GM19455 (cell line): ENCODE measurements at regions not wholly inside any gene's neighbourhood (a gene's known extent, or its start where the extent isn't known, plus 50 kb on each side); places are given as distances from the start of the nearest gene placed in this dataset.
"Not testable (repeated sequence)": the region's sequence is repeated elsewhere in the genome, so short reads cannot be mapped to it uniquely, and the experiment has no call there.

ENCODE experiments used
- ATAC-seq: cut with Tn5 transposase; IDR thresholded peaks from one replicate; pipeline ENCODE4 v1.9.1; 2021; ENCODE audit not compliant: unreplicated experiment

DNA sequence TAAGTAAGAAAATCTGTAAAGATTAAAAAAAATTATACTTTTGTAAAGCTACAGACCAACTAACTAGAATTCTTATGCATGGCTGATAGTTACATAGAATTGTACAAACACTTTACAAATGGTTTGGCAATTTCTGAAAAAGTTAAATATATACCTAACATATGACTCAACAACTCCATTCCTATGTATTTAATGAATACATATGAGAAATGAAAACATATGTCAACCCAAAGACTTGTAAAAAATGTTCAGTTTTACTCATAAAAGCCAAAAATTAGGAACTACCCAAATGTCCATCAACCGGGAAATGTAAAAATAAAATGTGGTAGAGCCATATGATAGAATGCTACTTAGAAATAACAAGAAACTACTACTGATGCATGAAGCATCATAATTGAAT, 152.6 kb upstream of the NRG3 start:
- no peak for ATAC-seq

- no peak for ATAC-seq
Measured at GRCh38 chr10:81724431-81724830, 150.6 kb upstream of the NRG3 start.

DNA sequence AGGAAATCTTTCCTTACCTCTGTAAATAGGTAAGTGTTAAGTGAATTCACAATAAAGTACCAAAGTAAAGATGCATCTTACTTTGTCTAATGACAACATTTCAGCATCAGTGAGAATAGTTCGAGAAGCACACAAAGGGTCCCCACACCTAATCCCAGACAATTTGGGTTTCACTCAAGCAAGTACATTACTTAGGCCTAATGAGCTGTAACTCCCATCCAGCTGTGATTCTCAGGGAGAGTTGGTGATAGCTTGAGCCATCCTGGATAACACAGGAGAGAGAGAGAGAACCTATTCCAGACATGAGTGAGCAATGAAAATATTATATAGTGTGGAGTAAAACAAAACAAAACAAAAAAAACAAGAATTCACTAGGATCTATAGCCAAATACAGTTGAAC, 149.1 kb upstream of the NRG3 start:
- no peak for ATAC-seq

DNA sequence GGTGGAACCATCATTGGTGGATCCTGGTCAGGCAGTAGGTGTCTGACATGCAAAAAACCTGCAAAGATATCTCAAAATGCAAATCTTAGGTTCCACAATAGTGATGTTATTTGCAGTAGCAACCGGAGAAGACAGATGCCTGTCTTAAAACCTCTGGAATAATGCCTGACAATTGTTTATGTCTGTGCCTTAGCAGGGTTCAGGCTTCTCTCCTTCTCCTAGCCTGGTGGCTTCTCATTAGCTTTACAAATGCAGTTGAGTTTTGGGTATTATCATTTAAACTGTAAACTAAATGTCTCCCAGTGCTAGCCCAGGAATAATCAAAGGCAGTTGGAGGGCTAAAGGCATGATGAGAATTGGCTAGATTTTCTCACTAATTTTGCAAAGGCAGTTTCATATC, 146.3 kb upstream of the NRG3 start:
- ATAC-seq = no peak

GRCh38 chr10:81730891-81731290, 144.1 kb upstream of the NRG3 start:
- no peak for ATAC-seq

DNA sequence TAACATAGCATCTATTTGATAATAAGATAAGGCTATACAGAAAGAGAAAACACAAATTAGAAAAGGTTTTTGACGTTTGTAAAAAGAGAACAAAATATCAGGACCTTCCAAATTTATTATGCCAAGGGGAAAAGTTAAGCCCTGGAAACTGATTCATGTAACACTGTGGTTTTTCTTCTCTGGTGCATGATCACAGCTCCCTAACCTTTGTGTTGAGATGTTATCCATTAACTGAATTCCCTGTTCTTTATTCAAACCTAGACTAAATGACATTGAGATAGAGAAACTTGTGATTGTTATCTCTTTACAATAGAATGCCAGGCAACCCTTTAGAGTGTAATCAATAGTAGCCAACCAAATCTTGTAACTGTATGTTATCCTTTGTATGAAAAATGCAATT, 141.5 kb upstream of the NRG3 start:
- ATAC-seq = no peak

DNA sequence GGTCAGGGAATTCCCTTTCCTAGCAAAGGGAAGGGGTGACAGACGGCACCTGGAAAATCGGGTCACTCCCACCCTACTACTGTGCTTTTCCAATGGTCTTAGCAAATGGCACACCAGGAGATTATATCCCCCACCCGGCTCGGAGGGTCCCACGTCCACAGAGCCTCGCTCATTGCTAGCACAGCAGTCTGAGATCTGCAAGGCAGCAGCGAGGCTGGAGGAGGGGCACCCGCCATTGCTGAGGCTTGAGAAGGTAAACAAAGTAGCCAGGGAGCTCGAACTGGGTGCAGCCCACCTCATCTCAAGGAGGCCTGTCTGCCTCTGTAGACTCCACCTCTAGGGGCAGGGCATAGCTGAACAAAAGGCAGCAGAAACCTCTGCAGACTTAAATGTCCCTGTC, 139.8 kb upstream of the NRG3 start:
- ATAC-seq = not testable (repeated sequence)

- ATAC-seq = no peak
Measured at GRCh38 chr10:81759111-81759510, 115.9 kb upstream of the NRG3 start.

DNA sequence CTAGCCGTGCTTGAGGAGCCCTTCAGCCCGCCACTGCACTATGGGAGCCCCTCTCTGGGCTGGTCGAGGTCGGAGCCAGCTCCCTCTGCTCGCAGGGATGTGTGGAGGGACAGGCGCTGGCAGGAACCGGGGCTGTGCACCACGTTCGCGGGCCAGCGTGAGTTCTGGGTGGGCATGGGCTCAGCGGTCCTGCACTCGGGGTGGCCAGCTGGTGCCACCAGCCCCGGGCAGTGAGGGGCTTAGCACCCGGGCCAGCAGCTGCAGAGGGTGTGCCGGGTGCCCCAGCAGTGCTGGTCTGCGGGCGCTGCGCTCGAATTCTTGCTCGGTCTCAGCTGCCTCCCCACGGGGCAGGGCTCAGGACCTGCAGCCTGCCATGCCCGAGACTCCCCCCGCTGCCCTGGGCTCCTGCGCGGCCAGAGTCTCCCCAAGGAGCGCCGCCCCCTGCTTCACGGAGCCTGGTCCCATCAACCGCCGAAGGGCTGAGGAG, 90.8 kb upstream of the NRG3 start:
- no peak for ATAC-seq

- ATAC-seq = no peak
Measured at GRCh38 chr10:81792729-81793128, 82.3 kb upstream of the NRG3 start.

GRCh38 chr10:81806842-81807241, 68.2 kb upstream of the NRG3 start:
- no peak for ATAC-seq

- no peak for ATAC-seq
Measured at GRCh38 chr10:81814842-81815241, 60.2 kb upstream of the NRG3 start.

- ATAC-seq = no peak
Measured at GRCh38 chr10:81817596-81818170, 57.3 kb upstream of the NRG3 start.

DNA sequence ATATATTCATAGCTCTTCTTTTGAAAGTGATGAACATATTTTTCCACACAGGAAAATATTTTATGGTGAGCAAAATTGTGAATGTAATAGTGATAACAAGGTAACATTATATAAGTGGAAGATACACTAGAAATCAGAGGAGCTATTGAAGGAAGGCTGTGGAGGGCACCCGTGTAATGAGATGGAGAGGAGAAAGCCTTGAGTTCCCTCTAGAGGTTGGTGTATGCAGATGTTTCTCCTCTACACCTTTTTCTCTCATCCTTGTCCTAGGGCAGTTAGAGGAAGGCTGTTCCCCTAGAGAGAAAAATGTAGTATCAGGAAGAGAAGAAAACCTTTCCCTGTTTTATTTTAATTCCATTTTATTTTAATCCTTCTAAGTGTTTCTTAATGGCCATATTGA, 54.6 kb upstream of the NRG3 start:
- ATAC-seq = no peak
